HG03025 (cell line): ENCODE measurements at regions not wholly inside any gene's neighbourhood (a gene's known extent, or its start where the extent isn't known, plus 50 kb on each side); places are given as distances from the start of the nearest gene placed in this dataset.

Source experiments
- ATAC-seq: cut with Tn5 transposase; IDR thresholded peaks from one replicate; pipeline ENCODE4 v1.9.1; 2021; ENCODE audit warnings: mild to moderate bottlenecking, moderate library complexity; ENCODE audit not compliant: unreplicated experiment, low FRiP score

DNA sequence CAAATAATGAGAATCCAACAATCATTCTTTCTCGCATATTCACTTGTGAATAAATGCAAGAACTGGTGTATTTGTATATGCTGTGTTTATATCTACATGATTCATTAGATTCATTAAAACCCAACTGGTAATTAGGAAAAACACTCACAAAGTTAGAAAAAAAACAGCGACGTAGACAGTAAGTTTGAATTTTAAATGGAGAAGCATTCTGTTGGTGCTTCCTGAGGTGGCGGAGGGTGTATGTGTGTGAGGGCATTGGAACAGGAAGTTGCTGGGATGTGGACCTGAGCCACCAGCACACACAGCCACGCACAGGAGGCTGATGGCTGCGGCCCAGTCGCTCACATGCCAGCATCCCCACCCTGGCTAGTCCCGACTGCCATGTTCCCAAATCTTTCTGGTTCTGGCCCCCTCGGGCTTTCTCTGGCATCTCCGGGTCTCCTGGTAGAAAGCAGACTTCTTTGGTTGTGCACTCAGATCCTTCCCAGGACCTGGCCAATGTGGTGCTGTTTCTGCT, 121.6 kb upstream of the IRF2BP2 start:
- ATAC-seq = no peak

DNA sequence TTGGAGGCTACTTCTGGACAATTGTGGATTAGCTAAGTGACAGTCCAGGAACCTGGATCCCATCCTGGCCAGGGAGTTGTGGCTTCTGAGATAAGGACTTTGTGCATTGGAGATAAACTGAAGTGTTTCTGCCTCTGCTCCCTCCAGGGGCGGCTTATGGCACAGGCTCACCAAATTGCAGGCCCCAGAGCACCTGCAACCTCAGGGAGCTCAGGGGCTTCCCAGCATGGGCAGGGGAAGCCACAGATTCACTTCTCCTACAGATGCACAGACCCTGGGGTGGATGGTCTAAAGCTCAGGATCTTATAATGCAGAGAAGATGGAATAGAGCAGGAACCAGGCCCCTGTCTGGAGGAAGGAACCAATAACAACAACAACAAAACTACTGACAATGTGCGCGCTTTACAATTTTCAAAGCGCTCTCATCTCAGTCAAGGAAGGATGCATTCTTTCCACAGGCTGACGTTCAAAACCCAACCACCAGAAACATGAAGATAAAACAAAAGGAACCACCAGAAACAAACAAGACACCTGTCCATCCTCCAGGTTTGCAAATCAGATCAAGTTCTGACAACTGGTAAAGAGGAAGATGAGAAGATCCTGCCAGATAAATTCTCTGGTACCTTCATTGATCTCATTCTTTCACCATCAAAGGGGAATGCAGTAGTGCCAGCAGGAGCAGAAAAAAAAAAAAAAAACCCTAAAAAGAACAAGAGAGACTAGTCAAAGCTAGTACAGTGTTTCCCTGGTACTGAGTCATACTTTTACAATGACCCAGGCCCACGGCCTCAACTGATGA, 121.0 kb upstream of the IRF2BP2 start:
- no peak for ATAC-seq

DNA sequence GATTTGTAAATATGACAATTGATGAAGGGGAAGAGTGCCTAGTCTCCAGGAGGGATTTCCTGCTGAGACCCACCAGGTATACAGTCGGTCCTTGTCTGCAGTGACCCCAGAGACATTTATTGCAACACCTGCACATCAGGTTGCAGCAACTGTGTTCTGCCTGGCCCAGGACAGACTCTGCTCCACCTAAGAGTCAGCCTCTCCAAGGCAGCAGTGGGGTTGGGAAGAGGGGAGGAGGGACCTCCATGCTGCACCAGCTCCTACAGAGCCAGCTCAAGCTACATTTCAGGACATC, 120.4 kb upstream of the IRF2BP2 start:
- no peak for ATAC-seq

DNA sequence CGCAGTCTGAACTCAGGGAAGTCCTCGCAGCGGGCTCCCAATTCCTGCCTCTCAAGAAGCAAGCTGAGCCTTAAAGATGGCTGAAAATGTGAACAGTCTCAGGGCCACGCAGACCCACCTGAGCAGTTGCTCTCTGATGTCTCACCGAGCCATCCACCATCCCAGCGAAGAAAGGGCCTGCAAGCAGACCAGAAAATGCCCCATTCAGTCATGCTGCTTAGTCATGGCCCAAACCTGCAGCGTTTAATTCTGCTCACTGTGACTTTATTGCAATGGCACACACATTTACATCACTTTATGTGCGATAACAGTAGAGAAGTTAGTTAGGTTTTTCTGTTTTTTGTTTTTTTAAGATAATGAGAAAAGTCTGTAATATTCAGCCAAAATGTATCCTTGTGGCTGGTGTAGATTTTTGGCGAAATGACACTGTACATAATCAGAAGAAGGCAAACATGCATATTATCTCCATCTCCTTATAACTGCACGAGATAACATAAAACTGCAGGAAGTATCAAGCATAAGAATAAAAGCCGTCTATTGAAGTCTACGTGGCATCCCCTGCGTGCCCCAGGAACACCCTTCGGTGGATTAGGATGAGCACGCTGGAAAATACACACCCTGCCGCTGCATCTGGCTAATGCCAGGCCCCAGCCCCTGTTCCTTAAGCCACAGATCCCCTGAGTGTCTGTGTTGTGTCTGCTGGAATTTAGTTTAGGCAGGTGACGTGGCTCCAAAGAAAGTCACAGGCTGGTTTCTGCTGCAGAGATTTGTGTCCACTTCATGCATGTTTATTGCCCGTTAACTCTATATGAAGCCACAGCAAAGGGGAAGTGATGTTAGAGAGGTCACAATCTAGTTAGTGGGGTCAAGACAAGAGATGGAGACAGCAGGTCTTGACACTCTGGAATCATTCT, 119.8 kb upstream of the IRF2BP2 start:
- no peak for ATAC-seq

DNA sequence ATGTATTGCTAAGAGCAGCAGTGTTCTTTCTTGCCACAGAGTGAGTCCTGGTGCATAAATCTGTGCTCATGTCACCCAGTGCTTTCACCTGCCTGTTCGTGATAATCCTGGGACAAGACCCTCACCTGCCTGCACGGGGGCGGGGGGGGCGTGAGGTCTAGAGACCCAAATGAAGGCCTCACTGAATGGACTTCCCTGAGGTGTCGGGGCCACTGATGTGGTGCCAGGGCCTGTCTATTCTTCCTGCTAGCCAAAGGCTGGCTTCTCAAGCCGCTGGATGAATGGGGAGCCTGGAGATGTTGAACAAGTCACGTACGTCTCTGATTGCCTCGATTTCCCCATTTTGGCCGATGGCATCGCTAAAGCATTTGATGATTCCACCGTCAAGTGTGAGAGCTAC, 118.8 kb upstream of the IRF2BP2 start:
- no peak for ATAC-seq

DNA sequence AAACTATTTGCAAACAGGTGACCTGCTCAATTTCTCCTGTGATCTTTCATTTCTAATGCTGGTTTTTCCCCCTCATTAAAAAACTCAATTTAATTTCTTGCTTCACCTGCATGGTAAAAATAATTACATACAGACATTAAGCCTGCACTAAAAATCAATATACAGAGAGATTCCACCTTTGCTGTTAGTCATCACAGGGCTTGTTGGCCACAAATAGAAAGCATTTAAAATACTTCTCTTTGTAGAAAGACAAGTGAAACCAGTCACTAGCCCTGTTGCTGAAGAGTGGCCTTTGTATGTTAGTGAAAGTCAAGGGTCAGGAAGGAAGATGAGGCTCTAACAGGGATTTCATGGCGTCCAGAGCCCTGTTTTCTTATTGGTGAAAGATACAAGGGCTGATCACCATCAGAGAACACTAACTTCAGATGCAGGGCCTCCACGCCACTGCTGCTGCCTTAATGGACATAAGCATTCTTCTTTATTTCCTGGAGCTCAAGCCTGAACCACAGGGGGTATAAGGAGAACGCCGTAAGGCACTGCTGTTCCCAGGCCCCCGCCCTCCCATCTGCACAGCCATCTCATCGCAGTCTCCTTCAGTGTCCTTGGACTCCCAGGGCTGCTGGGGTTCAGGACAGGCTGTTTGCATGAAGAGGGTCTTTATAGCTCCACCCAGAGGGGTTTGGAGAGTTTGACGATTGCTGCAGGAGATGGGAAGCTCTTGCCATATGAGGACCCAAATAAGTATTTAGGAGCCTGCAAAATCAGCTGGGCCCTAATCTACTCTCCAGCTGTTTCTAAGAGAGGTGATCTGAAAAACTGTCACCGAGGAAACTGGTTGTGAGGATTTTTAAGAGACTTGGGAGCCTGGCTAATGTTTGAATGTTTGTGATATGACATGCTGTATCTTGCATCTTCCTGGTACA, 117.3 kb upstream of the IRF2BP2 start:
- no peak for ATAC-seq

DNA sequence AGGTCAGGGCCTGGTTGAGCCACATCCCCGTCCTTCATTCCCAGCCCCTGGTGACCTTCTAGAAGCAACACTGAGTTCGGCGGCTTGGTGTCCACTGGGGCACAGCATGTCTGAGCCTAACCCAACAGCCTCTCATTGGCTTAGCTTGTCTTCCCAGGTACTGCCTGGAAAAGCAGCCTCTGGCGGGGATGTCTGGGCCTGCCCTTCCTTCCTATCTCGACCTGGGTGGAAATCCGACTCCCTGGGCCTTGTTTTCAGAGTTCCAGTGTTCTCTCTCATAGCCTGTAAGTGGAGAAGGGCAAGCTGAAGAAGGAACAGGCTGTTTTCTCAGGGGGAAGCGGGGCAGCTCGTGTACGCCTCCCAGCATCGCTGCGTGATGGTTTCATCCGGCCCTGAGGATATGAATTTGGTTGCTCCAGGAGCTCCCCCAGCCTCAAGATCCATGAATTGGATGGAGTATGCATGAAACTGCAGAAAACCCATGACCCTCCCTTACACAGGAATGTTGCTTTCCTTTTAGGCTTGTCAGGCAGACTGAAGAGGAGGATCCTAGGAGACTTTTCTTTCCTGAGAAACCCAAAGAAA, 116.5 kb upstream of the IRF2BP2 start:
- ATAC-seq = no peak

DNA sequence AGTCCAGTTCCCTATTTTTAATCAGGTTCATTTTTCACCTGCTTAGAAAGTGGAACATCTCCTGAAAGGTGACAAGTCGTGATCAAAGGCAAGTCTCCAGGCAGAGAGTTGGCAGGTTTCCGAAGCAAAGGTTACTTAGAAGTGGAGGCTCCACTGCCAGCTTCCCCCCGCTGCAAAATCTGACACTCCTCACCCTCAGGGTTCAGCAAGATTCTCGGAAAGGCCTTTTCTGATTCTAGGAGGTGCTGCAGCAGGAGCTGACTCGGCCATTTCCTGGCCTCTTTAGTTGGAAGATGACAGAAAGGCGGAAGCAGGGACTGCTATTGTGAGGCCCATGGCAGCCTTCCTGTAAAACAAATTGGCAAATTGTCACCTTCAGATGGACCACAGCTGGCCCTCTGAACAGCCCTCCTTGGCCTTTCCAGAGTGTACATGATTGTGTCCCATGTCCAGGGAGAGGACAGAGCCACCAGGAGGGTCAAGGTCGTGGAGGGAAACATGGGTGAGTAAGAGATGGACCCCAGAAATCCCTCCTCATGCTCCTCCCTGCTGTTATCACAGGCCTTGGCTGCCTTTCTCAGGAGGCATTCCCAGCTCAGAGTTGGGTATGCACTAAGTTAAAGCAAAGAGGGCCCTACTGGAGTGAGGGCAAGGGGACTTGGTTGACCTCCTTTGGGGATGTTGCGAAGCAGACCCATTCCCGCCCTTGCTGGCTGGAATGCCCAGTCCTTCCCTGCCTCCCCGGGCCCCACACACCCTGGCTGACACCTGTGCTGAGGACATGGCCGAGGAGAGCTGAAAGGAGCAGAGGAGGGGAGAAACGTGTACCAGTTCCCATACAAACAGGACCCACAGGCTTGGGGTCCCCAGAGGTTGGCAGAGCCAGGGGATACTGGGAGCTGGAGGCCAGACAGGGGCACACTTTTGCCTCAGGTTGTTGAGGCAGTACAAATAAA, 115.5 kb upstream of the IRF2BP2 start:
- no peak for ATAC-seq

DNA sequence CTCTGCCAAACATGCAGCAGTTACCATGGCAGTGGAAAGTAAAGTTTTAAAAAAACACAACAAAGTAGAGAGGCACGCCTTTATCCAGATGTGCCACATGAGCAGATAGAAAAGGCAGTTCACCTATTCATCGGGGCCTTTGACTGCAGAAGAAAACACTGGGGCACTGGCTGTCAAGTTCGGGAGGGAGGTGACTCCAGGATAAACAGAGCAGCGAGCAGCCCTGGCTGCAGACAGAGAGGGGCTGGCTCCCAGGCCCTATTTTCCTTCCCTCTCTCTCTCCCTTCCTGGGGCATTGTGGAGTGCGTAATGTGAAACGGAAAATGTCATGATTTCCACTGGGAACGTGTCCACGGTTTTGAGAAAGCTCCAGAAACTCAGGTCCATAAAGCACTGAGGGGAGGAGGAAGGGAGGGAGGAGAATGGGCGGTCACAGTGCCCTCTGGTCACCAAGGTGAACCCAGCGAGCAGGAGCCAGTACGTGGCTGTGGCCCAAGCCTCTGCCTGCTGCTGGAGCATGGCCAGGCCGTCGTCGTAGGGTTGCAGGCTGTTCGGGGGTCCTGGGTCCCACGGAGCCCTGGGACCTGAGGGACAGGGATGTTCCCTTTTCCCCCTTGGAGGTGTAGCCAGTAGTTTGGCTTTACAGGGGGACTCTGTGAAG, 114.7 kb upstream of the IRF2BP2 start:
- ATAC-seq = no peak

DNA sequence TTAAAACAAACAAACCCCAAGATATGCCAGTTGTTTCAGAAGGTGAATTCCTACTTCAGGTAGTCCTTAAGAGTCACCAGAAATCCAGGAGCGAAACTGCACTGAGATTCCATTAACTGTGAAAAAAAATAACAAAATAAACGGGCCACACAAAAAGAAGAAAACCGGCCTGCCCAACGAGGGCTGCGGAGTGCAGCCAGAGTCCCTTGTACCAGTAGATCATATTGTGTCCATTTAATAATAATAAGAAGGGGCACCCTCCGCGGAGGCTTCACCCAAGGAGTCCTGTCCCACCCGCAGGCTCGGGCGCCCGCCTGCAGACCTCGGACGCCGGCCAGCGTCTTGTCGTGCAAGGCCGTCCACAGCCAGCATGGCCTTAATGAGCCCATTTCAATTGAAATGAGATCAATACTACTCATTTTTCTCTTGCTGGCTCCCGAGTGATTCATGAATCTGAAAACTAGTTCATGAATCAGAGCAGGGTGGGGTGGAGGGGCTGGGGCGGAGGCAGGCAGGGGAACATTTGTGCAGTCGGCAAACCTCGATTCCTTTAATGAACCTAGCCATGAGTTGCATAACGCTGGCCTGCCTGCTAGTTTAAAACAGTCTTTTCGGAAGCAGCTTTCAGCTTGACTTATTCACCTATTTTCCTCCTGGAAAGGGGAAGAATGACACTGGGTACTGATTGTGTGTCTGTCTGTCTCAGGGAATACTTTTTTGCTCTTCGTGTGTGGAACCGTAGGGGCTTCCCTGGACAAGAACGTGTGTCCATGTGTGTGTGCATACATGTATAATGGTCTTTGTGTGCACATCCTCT, 113.1 kb upstream of the IRF2BP2 start:
- ATAC-seq = no peak

DNA sequence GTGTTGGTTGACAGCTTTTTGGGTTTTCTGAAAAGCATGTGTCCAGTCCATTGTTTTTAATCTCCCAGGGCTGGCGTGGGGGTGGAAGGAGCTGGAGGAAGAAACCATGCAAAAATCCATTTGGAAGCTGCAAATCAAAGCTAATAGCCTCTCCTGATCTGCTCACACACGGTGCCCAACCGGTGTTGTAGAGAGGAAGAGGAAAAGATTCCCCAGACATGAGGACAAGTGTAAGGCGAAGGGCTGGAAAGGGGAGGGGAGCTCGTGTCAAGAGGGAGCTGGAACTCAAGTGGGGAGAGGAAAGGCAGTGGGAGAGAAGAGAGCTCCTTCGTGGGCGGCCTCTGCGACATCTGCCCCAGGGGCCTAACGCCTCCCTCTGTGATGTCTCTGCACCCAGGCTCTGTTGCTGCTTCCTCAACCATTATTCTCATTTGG, 112.3 kb upstream of the IRF2BP2 start:
- ATAC-seq = no peak

DNA sequence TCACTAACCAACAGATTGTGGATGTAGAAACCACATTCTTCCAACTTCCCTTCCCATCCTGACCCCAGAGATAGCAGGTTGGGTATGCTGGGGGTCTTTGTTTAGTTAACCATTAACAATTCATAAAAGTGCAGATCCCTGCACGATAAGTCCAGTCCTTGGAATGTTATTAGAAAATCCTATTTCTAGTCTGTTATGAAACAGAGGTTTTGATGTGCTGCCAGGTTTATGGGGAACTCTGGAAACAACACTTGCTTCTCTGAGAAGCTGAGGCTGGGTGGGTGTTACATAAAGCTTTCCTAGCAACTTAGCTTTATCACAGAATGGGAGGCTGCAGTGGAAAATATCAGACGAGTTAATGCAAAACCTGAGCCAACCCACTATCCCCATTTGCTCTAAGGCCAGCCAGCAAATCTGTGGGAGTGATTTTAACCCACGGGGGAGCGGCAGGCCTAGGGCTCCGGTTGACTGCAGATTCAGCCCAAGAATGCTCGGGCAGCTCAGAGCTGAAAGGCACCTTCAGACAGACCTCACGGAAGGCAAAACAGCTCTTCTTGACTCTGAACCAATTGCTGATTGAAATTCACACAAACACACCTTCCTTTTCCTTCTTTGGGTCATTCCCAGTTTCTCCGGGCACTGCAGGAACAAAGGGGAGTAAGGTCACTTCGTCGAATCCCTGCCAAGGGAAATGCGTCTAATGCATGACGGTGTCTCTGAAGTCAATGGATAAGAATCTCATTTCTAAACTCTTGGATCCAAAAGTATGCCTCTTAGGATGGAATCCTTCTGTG, 111.7 kb upstream of the IRF2BP2 start:
- no peak for ATAC-seq

DNA sequence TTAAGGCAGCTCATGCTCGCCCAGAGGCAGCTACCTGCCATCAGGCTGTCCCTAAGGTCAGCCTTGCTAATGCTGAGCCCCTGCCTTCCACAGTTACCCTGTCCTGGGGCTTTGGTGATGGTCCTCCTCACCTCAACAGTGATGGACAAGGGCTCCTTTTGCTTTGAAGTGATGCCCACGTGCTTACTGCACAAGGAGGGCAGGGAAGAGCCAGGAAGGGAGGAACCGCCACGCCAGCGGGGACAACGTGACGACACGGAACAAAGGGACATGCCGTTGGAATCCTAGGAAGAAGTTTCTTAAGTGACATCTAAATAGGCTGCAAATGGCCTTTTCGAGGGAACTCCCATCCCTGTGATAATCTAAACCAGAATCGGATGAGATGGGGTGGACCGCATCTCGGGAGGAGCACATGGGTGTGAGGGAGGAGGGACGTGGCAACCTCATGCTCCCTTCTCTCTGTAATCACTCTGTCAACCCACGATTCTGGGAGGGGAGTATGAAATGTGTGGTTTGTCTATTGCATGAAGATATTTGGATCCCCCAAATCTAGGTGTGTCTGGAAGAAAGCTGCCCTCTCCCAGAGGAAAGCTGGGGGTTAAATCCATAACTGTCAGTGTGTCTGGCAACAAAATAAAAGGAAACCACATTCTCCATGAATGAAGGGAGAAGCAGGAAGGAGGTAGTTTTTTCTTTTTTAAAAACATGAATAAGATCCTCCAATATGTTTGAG, 110.9 kb upstream of the IRF2BP2 start:
- ATAC-seq = no peak

DNA sequence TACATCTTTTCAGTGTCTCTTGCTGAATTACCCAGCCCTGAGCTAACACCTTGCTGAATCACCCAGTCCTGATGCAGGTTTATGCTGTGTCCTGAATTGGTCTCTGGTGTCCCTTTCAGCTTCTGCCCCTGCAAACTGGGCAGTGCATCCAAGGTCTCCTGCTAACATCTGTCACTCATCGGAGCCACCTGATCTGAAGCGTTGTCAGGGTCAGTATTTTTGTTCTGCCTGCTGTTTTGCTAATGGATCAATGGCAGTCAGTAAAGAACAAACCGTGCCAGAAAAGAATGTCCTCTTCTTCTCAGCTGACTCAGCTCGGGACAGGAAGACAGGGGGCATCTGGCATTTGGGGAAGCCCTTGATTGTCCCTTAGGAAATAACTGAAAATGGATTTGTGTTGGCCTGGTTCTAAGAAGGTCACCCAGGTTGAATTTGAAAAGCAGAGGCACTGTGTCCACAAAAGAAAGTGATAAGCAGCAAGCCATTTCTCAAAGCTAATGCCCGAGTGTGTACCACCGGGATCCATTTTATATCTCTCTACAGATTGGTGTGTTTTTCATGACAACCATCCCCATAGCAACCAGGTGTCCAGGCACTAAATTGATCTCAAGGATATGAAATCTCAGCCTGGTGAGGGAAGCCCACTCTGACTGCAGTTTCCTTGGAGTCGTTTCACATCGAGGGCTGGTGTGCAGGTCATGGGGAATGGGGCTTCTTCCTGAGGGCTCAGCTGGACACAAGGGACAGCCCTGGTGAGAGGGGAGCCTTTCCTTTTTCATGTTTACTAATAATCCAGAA, 109.7 kb upstream of the IRF2BP2 start:
- ATAC-seq = no peak
